Urothelium cell line (cell line): ENCODE measurements at regions not wholly inside any gene's neighbourhood (a gene's known extent, or its start where the extent isn't known, plus 50 kb on each side); places are given as distances from the start of the nearest gene placed in this dataset.
"Not testable (repeated sequence)": the region's sequence is repeated elsewhere in the genome, so short reads cannot be mapped to it uniquely, and the experiment has no call there.

Experiments
- DNase-seq: peaks from one replicate; pipeline ENCODE4 v3.0.0; 2011; ENCODE audit warnings: low spot score, mixed read lengths
- FAIRE-seq: peaks from 2 replicates; lab custom pipeline; 2011; peaks lifted over from hg19 to GRCh38; lab: Jason Lieb, UNC

GRCh38 chr6:101108286-101108685, 227.2 kb upstream of the ASCC3 start:
- no peak for FAIRE-seq

GRCh38 chr6:101110814-101111213, 229.7 kb upstream of the ASCC3 start:
- FAIRE-seq, result no peak
- DNase-seq, result no peak

More at GRCh38 chr6:101108286-101108685, 227.2 kb upstream of the ASCC3 start:
- DNase-seq, result no peak

DNA sequence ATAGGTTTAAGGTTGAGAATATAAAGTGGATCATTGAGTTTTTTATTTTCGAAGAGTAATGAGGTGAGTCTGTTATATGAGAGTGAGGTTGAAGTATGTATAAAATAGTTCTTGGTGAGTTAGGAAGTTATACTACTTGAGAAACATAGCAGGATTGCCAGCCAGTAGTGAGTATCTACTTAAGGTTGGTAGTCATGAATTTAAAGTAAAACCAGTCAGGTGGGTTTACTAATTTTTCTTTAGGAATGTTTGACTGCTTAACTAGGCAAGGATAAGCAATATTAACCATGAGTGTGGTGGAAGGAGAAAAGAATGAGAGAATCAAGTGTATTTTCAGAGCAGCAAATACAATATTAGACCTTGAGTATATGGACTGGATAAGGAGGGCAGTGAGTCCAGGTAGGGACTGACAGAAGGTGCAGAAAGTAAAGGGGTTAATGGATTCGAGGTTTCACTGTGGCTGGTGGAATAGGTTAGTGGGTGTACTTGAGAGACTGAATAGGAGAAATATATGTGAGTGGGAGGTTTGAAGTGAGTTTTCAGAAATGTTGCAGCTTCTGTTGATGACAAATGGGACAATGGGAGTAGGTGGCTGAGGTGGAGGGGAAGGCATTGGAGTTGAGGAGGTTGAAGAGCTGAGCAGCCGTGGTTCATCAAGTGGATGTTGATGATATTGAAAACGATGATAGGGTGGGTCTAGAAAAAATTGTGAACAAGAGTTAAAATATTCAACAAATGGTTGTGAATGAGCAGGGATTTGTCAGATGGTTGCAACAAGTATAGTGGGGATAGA, 232.5 kb upstream of the ASCC3 start:
- FAIRE-seq, result no peak

GRCh38 chr6:101114703-101115102, 233.6 kb upstream of the ASCC3 start:
- DNase-seq, result peak; percentile 19
- no peak for FAIRE-seq

More for the DNA sequence above, 232.5 kb upstream of the ASCC3 start:
- DNase-seq, result no peak

DNA sequence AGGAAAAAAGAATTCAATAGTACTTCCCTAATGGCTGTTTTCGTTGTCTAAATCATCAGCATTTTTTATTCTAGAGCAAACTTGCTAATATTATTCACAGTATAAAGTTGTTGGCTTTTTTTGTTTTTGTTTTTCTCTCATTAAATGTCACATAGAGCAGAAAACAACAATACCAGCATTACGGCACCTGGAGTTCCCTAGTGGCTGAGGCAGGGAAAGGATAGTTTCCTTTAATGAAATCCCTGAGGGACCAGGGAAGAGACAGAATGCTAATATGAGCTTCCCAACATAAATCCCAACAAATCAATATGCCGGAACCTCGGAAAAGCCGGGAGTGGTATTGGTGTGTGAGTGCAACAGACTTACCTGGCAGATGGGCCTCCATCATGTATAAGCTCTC, 235.2 kb upstream of the ASCC3 start:
- DNase-seq (no peak), FAIRE-seq (no peak)

GRCh38 chr6:101117393-101118135, 236.4 kb upstream of the ASCC3 start:
- no peak for DNase-seq
- no peak for FAIRE-seq

DNA sequence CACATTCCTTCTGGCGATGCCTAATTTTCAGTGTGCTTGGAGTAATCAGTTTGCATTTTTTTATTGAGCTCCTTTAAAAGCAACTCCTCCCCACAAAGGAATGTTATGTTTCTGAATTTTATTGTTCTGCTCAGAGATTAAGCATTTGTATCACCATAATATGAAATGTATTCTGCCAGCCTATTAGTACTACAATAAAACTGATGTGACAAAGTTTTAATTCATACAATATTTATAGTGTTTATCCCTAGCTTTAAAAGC, 236.9 kb upstream of the ASCC3 start:
- FAIRE-seq (no peak), DNase-seq (no peak)

DNA sequence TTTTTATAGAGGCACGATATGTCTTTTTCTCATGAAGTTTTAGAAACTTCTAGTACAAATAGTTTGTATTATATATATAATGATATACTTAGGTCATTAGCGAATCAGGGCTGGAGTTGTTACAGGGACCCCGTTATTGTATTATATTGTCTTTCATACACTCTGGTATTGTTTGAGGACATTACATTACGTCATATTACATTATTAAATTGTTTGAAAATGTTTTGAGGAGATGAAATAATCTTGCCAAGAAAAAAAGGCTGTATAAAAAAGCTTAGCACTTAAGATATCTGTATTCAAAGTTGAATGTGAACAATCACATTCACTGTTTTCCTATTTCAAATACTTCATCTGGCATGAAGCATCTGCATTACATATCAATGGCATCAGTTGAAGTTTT, 239.6 kb upstream of the ASCC3 start:
- FAIRE-seq, result no peak
- DNase-seq, result no peak

DNA sequence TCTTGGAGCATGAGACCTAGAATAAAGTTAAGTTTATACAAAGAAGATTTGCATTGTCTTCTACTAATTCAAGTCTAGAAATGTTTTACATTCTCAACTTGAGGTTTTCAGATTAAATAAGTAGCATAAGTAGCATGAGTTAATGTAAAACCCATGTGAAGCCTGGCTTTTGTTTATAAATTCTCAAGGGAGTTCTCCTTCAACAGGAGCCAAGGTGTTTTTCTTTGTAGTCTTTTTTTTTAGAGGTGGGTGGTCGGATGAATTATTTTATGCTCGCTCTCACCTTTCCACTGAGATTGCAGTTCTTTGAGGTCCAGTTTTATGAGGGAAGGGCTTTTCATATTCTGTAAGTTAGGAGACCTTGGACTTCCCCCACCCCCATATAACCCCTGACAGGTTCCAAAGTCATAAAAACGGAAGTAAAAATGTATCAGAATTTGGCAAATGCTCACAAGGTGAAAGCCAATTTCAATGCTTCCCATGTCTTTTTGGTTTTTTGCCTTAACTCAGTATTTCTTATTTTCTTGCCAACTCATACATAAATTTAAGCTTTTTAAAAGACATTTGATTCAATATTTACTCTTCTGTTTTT, 244.3 kb upstream of the ASCC3 start:
- DNase-seq, result no peak
- no peak for FAIRE-seq

GRCh38 chr6:101126501-101126900, 245.4 kb upstream of the ASCC3 start:
- no peak for FAIRE-seq

GRCh38 chr6:101129851-101130250, 248.7 kb upstream of the ASCC3 start:
- DNase-seq (no peak), FAIRE-seq (no peak)

More at GRCh38 chr6:101126501-101126900, 245.4 kb upstream of the ASCC3 start:
- DNase-seq, result no peak

DNA sequence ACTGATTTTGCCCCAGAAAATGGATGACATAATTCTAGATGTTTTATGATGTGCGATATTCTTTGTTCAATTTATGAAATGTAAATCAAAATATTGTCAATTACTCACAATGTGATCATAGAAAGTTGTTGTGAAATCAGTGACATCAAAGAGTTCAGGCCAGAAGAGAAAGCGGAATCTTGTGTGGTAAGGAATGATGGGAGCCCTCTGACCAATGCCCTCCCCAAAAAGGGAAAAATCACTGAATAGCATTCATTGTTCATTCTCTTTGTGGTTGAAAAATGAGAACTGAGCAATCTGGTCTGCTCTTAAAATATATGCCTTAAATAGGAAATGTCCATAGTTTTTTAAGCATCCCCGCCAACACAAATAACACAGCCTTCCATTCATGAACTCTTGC, 247.1 kb upstream of the GRIK2 start:
- FAIRE-seq (no peak), DNase-seq (peak; percentile 21)

DNA sequence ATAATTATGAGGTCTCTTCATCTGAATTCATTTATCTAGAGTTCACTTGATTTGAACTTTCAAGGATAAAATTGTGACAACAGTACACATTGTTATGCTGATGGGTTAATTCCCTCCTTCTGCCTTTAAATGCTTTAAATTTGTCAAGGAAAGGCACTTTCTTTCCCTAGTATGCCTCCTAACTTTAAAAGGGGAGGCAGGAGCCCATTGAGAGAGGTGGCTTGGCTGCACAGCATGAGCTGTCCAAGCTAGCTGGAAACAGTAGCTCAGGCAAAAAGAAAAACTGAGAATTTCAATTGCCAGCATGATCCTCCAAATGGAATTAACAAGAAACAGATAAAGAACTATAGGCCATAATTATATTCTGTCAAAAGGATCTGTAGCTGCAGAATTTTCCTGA, 243.3 kb upstream of the GRIK2 start:
- DNase-seq (no peak), FAIRE-seq (no peak)

DNA sequence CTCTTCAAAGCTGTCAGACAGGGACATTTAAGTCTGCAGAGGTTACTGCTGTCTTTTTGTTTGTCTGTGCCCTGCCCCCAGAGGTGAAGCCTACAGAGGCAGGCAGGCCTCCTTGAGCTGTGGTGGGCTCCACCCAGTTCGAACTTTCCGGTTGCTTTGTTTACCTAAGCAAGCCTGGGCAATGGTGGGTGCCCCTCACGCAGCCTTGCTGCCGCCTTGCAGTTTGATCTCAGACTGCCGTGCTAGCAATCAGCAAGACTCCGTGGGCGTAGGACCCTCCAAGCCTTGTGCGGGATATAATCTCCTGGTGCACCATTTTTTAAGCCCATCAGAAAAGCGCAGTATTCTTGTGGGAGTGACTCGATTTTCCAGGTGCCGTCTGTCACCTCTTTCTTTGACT, 235.9 kb upstream of the GRIK2 start:
- DNase-seq, FAIRE-seq: not testable (repeated sequence)

GRCh38 chr6:101163611-101164010, 229.9 kb upstream of the GRIK2 start:
- DNase-seq (no peak), FAIRE-seq (no peak)

DNA sequence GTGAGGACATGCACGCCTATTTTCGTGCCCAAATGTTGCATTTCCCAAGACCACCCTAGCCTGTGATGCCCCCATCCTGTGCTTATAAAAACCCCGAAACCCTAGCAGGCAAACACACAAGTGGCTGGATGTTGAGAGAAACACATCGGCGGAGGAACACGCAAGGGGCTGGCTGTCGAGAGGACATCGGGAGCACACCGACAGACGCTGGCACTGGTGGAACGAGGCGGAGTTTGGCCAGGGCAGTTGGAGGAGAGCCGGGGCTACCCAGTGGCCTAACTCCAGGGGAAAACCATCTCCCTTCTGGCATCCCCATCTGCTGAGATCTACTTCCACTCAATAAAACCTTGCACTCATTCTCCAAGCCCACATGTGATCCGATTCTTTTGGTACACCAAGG, 225.9 kb upstream of the GRIK2 start:
- FAIRE-seq, result no peak

DNA sequence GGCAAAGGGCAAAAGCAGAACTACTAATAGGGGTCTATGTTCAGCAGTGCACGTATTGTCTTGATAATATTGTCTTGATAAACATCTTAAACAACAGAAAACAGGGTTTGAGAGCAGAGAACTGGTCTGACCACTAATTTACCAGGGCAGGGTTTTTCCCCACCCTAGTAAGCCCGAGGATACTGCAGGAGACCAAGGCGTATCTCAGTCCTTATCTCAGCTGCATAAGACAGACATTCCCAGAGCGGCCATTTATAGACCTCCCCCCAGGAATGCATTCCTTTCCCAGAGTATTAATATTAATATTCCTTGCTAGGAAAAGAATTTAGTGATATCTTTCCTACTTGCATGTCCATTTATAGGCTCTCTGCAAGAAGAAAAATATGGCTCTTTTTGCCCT, 222.5 kb upstream of the GRIK2 start:
- DNase-seq, FAIRE-seq: not testable (repeated sequence)

More for the DNA sequence above, 225.9 kb upstream of the GRIK2 start:
- DNase-seq, result no peak

- no peak for FAIRE-seq
Observed at GRCh38 chr6:101178748-101179147, 214.8 kb upstream of the GRIK2 start.

GRCh38 chr6:101181006-101181405, 212.5 kb upstream of the GRIK2 start:
- DNase-seq (no peak), FAIRE-seq (no peak)

More at GRCh38 chr6:101178748-101179147, 214.8 kb upstream of the GRIK2 start:
- no peak for DNase-seq

GRCh38 chr6:101188285-101188798, 205.2 kb upstream of the GRIK2 start:
- DNase-seq, FAIRE-seq: not testable (repeated sequence)

GRCh38 chr6:101195588-101195987, 197.9 kb upstream of the GRIK2 start:
- FAIRE-seq (no peak), DNase-seq (no peak)

- DNase-seq, result no peak
Observed at GRCh38 chr6:101199441-101199840, 194.1 kb upstream of the GRIK2 start.

More at GRCh38 chr6:101199441-101199840, 194.1 kb upstream of the GRIK2 start:
- no peak for FAIRE-seq
